WTC11 (cell line): ENCODE measurements at regions not wholly inside any gene's neighbourhood (a gene's known extent, or its start where the extent isn't known, plus 50 kb on each side); places are given as distances from the start of the nearest gene placed in this dataset.

ENCODE experiments used
- ATF1 ChIP-seq: sonication (generic); formaldehyde crosslinking; IDR thresholded peaks from 2 replicates; pipeline ENCODE4 v1.8.1; 2023; ENCODE audit warnings: mild to moderate bottlenecking, moderate library complexity, missing genetic modification reagents
- ATF3 ChIP-seq: sonication (generic); formaldehyde crosslinking; conservative IDR thresholded peaks from 2 replicates; pipeline ENCODE4 v1.8.1; 2022; ENCODE audit warnings: mild to moderate bottlenecking, missing genetic modification reagents
- CTCF ChIP-seq: fragments of 200-600 bp; IDR thresholded peaks from 2 replicates; pipeline ENCODE4 v1.8.0; 2022; ENCODE audit warnings: antibody characterized with exemption
- EMX1 ChIP-seq: fragments of 250-450 bp; sonication (Bioruptor Pico); IDR thresholded peaks from 2 replicates; pipeline ENCODE4 v1.8.0; 2021; ENCODE audit warnings: mild to moderate bottlenecking
- FOXP1 ChIP-seq: sonication (generic); formaldehyde crosslinking; IDR thresholded peaks from 2 replicates; pipeline ENCODE4 v1.8.0; 2022; ENCODE audit warnings: missing genetic modification reagents, mild to moderate bottlenecking, moderate library complexity, borderline replicate concordance
- SOX15 ChIP-seq: fragments of 250-450 bp; sonication (Bioruptor Pico); IDR thresholded peaks from 2 replicates; pipeline ENCODE4 v1.9.0; 2021; ENCODE audit warnings: mild to moderate bottlenecking
- TCF7 ChIP-seq: sonication (generic); formaldehyde crosslinking; IDR thresholded peaks from 2 replicates; pipeline ENCODE4 v1.8.0; 2022; ENCODE audit warnings: mild to moderate bottlenecking, low read depth, missing genetic modification reagents, moderate library complexity
- USF2 ChIP-seq: sonication (generic); formaldehyde crosslinking; IDR thresholded peaks from 2 replicates; pipeline ENCODE4 v1.8.1; 2023; ENCODE audit warnings: mild to moderate bottlenecking, missing genetic modification reagents, moderate library complexity

- TF ChIP-seq TCF7 (no peak), CTCF (no peak), ATF3 (no peak), SOX15 (CRISPR knock-in tag) (no peak), FOXP1 (CRISPR knock-in tag) (no peak), ATF1 (CRISPR knock-in tag) (no peak), EMX1 (CRISPR knock-in tag) (no peak), USF2 (no peak)
Measured at GRCh38 chr10:80908611-80909010, 370.9 kb downstream of the SH2D4B start.
